ENCODE measurements at regions not wholly inside any gene's neighbourhood (a gene's known extent, or its start where the extent isn't known, plus 50 kb on each side); places are given as distances from the start of the nearest gene placed in this dataset.

DNA sequence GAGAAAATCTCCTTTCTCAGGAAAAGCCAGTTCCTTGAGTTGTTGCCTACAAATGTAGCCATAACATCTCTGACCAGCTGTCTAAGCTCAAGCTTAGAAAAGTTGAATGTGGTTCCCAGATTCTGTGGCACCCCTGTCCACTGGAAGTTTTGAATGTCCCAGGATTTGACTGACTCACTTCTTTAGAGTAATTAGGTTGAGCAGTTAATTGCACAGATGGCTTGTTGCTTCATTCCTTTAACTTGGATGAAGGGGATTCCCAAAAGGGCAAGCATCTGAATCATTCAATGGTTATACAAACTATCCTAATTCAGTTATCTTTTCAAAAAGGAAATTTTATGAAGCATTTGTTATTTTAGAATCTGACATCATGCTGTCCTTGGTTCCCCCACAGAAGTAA is 374.7 kb downstream of the LNPK start:
- CTCF ChIA-PET: no interaction called here

DNA sequence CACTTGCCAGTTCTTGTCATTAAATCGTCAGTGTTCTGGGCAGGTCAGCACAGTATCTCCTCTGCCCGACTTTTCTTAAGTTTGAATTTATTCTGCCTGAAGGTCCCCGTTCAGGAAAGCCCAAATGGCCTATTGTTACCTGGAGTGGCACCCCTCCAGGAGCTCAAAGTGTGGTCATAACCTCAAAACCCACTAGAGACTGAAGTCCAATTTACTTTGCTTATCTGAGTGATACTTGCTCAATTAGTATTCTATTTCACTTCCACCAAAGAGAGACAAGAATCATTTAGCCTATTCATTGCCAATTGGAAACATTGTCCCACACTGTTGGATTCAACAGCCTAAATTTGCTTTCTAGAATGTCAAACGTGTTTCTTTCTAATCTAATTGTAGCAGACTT is 375.3 kb downstream of the LNPK start:
- no peaks in the 10 kb centered on the region for H3K36me3 Mint-ChIP-seq (ENCODE audit: insufficient read depth, unreplicated experiment)
- H3K4me1 Mint-ChIP-seq (ENCODE audit: low read depth, unreplicated experiment): no peaks in the 10 kb centered on the region
- DNase-seq: no peak
- H3K9me3 Mint-ChIP-seq (ENCODE audit: low read depth, unreplicated experiment): peaks cover 2% of the 10 kb centered on the region
- intact Hi-C loops (cut with micrococcal nuclease; ENCODE audit: unreplicated experiment): no loop called here
- no peak overlapping the region for H3K4me3 Mint-ChIP-seq (ENCODE audit: low read depth, unreplicated experiment)
- H3K27me3 Mint-ChIP-seq (ENCODE audit: unreplicated experiment): no peaks in the 10 kb centered on the region
- CTCF ChIA-PET: no interaction called here
- no peak overlapping the region for H3K27ac Mint-ChIP-seq (ENCODE audit: unreplicated experiment)
- no TSS peak for BruUV-seq (replicated peaks)
- TF ChIP-seq, protein P1, sequence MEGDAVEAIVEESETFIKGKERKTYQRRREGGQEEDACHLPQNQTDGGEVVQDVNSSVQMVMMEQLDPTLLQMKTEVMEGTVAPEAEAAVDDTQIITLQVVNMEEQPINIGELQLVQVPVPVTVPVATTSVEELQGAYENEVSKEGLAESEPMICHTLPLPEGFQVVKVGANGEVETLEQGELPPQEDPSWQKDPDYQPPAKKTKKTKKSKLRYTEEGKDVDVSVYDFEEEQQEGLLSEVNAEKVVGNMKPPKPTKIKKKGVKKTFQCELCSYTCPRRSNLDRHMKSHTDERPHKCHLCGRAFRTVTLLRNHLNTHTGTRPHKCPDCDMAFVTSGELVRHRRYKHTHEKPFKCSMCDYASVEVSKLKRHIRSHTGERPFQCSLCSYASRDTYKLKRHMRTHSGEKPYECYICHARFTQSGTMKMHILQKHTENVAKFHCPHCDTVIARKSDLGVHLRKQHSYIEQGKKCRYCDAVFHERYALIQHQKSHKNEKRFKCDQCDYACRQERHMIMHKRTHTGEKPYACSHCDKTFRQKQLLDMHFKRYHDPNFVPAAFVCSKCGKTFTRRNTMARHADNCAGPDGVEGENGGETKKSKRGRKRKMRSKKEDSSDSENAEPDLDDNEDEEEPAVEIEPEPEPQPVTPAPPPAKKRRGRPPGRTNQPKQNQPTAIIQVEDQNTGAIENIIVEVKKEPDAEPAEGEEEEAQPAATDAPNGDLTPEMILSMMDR (IDR thresholded peaks at IDR 0.05; ENCODE audit: unreplicated experiment): no peak

More for the DNA sequence above, 374.7 kb downstream of the LNPK start:
- no TSS peak for BruUV-seq (replicated peaks)
- intact Hi-C loops (cut with micrococcal nuclease; ENCODE audit: unreplicated experiment): no loop called here
- Mint-ChIP-seq H3K27ac (ENCODE audit: unreplicated experiment) (no peak overlapping the region), H3K27me3 (ENCODE audit: unreplicated experiment) (no peaks in the 10 kb centered on the region), H3K4me3 (ENCODE audit: low read depth, unreplicated experiment) (no peak overlapping the region), H3K36me3 (ENCODE audit: insufficient read depth, unreplicated experiment) (no peaks in the 10 kb centered on the region), H3K9me3 (ENCODE audit: low read depth, unreplicated experiment) (peaks cover 2% of the 10 kb centered on the region), H3K4me1 (ENCODE audit: low read depth, unreplicated experiment) (no peaks in the 10 kb centered on the region)
- TF ChIP-seq, protein P1 (IDR thresholded peaks at IDR 0.05; ENCODE audit: unreplicated experiment): no peak
- DNase-seq: no peak

DNA sequence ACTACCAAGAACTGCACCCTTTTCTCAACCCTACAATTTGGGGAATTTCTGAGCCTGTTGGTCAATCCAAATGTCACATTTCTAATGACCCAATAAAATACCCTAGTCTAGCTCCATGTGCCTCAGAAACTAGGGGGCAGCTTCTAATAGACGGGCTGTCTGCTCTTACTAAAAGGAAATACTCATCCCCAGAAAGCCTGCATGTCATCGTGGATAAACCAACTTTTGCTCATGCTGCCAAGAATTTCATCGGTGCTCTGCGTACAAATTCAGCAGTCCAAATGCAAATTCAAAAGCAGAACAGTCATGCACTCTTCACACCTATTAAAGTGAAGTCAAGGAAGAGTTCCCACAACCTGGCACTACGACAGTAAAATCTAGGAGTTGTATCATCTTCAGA is 377.3 kb downstream of the LNPK start:
- Mint-ChIP-seq H3K27me3 (ENCODE audit: unreplicated experiment) (peaks cover 8% of the 10 kb centered on the region), H3K4me3 (ENCODE audit: low read depth, unreplicated experiment) (no peak overlapping the region), H3K36me3 (ENCODE audit: insufficient read depth, unreplicated experiment) (no peaks in the 10 kb centered on the region), H3K4me1 (ENCODE audit: low read depth, unreplicated experiment) (no peaks in the 10 kb centered on the region), H3K27ac (ENCODE audit: unreplicated experiment) (no peak overlapping the region), H3K9me3 (ENCODE audit: low read depth, unreplicated experiment) (peaks cover 2% of the 10 kb centered on the region)
- TF ChIP-seq, protein P1 (IDR thresholded peaks at IDR 0.05; ENCODE audit: unreplicated experiment): no peak
- no peak for DNase-seq
- intact Hi-C loops (cut with micrococcal nuclease; ENCODE audit: unreplicated experiment): no loop called here
- CTCF ChIA-PET: no interaction called here
- no TSS peak for BruUV-seq (replicated peaks)

DNA sequence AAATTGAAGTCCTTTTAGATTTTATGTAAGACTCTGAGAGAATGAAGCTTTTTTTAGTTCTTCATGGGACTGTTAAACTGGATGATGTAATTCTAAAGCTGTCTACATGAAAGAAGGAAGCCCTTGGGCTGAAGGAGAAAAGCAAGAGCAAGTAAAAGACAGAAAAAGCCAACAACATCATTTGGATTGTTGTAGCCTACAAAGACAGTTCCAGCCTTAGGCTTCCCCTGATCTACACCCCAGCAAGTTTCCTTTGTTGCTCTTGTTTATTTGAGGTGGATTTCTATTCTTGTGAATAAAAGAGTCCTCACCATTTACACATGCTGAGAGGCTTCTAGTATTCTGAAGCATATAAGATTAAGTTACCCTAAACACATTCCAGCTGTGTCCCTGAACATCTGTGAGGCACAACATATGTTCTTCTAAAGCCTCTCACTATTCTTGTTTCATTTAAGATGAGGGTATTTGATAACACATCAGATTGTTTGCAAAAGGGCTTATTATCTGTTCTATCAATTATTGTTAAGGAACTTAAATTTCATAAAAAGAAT is 377.8 kb downstream of the LNPK start:
- BruUV-seq (replicated peaks): no TSS peak
- H3K36me3 Mint-ChIP-seq (ENCODE audit: insufficient read depth, unreplicated experiment): no peaks in the 10 kb centered on the region
- DNase-seq: no peak
- no peak overlapping the region for H3K27ac Mint-ChIP-seq (ENCODE audit: unreplicated experiment)
- H3K4me3 Mint-ChIP-seq (ENCODE audit: low read depth, unreplicated experiment): no peak overlapping the region
- H3K27me3 Mint-ChIP-seq (ENCODE audit: unreplicated experiment): peaks cover 8% of the 10 kb centered on the region
- intact Hi-C loops (cut with micrococcal nuclease; ENCODE audit: unreplicated experiment): no loop called here
- H3K9me3 Mint-ChIP-seq (ENCODE audit: low read depth, unreplicated experiment): peaks cover 2% of the 10 kb centered on the region
- TF ChIP-seq, protein P1 (IDR thresholded peaks at IDR 0.05; ENCODE audit: unreplicated experiment): no peak
- CTCF ChIA-PET: no interaction called here
- H3K4me1 Mint-ChIP-seq (ENCODE audit: low read depth, unreplicated experiment): no peaks in the 10 kb centered on the region
